ENCODE measurements at regions not wholly inside any gene's neighbourhood (a gene's known extent, or its start where the extent isn't known, plus 50 kb on each side); places are given as distances from the start of the nearest gene placed in this dataset.

GRCh38 chr12:7557227-7557626 is 53.6 kb upstream of the CD163 start:
- DNase-seq (ENCODE audit: extremely low read depth in 1 of 4, low spot score in 3 of 4): no peak
- TF ChIP-seq, protein P1, sequence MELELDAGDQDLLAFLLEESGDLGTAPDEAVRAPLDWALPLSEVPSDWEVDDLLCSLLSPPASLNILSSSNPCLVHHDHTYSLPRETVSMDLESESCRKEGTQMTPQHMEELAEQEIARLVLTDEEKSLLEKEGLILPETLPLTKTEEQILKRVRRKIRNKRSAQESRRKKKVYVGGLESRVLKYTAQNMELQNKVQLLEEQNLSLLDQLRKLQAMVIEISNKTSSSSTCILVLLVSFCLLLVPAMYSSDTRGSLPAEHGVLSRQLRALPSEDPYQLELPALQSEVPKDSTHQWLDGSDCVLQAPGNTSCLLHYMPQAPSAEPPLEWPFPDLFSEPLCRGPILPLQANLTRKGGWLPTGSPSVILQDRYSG (tag; conservative IDR thresholded peaks at IDR 0.05; ENCODE audit: low read depth): no peak
- TF ChIP-seq ZNF408 (CRISPR knock-in tag; IDR thresholded peaks at IDR 0.05; ENCODE audit: low read depth) (no peak), NFE2 (IDR thresholded peaks at IDR 0.05; ENCODE audit: low read depth) (no peak), PURB (CRISPR knock-in tag; IDR thresholded peaks at IDR 0.05; ENCODE audit: low read depth) (no peak), SREBF1 (IDR thresholded peaks at IDR 0.05; ENCODE audit: borderline replicate concordance, low read depth, low read length) (no peak), EGR1 (conservative IDR thresholded peaks at IDR 0.05) (no peak), SMAD2 (IDR thresholded peaks at IDR 0.05; ENCODE audit: low read depth, low read length) (no peak), C11orf30 (IDR thresholded peaks at IDR 0.05; ENCODE audit: low read depth) (no peak), SNIP1 (IDR thresholded peaks at IDR 0.05; ENCODE audit: low read depth) (no peak), ZNF165 (CRISPR knock-in tag; IDR thresholded peaks at IDR 0.05; ENCODE audit: borderline replicate concordance) (no peak), TFAM (CRISPR knock-in tag; conservative IDR thresholded peaks at IDR 0.05) (no peak), PATZ1 (CRISPR knock-in tag; IDR thresholded peaks at IDR 0.05; ENCODE audit: borderline replicate concordance) (no peak), PHF20 (IDR thresholded peaks at IDR 0.05; ENCODE audit: partially characterized antibody) (no peak), ARNT (IDR thresholded peaks at IDR 0.05) (no peak), THAP7 (CRISPR knock-in tag; IDR thresholded peaks at IDR 0.05) (no peak), ZSCAN29 (IDR thresholded peaks at IDR 0.05) (no peak)
- TF ChIP-seq, protein P2, sequence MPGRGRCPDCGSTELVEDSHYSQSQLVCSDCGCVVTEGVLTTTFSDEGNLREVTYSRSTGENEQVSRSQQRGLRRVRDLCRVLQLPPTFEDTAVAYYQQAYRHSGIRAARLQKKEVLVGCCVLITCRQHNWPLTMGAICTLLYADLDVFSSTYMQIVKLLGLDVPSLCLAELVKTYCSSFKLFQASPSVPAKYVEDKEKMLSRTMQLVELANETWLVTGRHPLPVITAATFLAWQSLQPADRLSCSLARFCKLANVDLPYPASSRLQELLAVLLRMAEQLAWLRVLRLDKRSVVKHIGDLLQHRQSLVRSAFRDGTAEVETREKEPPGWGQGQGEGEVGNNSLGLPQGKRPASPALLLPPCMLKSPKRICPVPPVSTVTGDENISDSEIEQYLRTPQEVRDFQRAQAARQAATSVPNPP (IDR thresholded peaks at IDR 0.05; ENCODE audit: borderline replicate concordance, insufficient read depth, insufficient read length): no peak
- TF ChIP-seq, protein P3, sequence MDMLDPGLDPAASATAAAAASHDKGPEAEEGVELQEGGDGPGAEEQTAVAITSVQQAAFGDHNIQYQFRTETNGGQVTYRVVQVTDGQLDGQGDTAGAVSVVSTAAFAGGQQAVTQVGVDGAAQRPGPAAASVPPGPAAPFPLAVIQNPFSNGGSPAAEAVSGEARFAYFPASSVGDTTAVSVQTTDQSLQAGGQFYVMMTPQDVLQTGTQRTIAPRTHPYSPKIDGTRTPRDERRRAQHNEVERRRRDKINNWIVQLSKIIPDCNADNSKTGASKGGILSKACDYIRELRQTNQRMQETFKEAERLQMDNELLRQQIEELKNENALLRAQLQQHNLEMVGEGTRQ (CRISPR knock-in tag; IDR thresholded peaks at IDR 0.05): no peak
- WGBS (ENCODE audit: insufficient coverage, low coverage, missing lambda C conversion rate): 30% methylated on average over 3 of the region's 3 CpGs
- H3K9ac ChIP-seq (ENCODE audit: insufficient read depth in 1 of 2, low read depth in 2 of 2, low read length in 2 of 2): no peak overlapping the region
- no peaks in the 10 kb centered on the region for H3K9me1 ChIP-seq (ENCODE audit: control insufficient read depth, insufficient read depth, low read length)
- H3K79me2 ChIP-seq (ENCODE audit: control insufficient read depth, insufficient read depth, low read length): no peaks in the 10 kb centered on the region
- intact Hi-C loops (cut with micrococcal nuclease) (no loop called here), in situ Hi-C loops (cut with MboI) (no loop called here)
- no peaks in the 10 kb centered on the region for H3K9me3 ChIP-seq (replicated peaks; ENCODE audit: control insufficient read depth, insufficient read depth, low read depth, low read length)
- BruUV-seq (replicated peaks): no TSS peak
- no peaks in the 10 kb centered on the region for H3K4me1 ChIP-seq (replicated peaks in 1 of 2; ENCODE audit: control insufficient read depth in 2 of 2, insufficient read depth in 2 of 2, low read length in 2 of 2)
- ChIA-PET CTCF (ENCODE audit: low intra/inter-chr PET ratio) (no interaction called here), POLR2A (no interaction called here)
- no peak for ATAC-seq
- no peaks in the 10 kb centered on the region for H3K36me3 ChIP-seq (ENCODE audit: control insufficient read depth, insufficient read depth, low read length)
- no peak overlapping the region for H3K4me2 ChIP-seq (ENCODE audit: insufficient read depth, low read length)
- no peak overlapping the region for H3K27ac ChIP-seq (ENCODE audit: extremely low read depth, low read depth, low read length)
- no peak for FAIRE-seq
- H3K4me3 ChIP-seq: no peak overlapping the region
- no peaks in the 10 kb centered on the region for H4K20me1 ChIP-seq (replicated peaks; ENCODE audit: control insufficient read depth, insufficient read depth, low read length)
- H2AFZ ChIP-seq (ENCODE audit: low read depth, low read length): no peak overlapping the region
- H3K27me3 ChIP-seq (ENCODE audit: control insufficient read depth in 2 of 2, insufficient read depth in 2 of 2, low read length in 2 of 2): no peaks in the 10 kb centered on the region

Measured in K562 (cell line).